ENCODE measurements at regions not wholly inside any gene's neighbourhood (a gene's known extent, or its start where the extent isn't known, plus 50 kb on each side); places are given as distances from the start of the nearest gene placed in this dataset.

- intact Hi-C loops (cut with DNase I), result no loop called here
- Histone ChIP-seq H3K4me3 (no peak overlapping the region), H3K27me3 (no peaks in the 10 kb centered on the region), H3K36me3 (no peaks in the 10 kb centered on the region), H3K4me1 (ENCODE audit: insufficient read depth) (no peaks in the 10 kb centered on the region), H3K9me3 (no peaks in the 10 kb centered on the region), H3K27ac (no peak overlapping the region)
- 81 to 85% (median 84%) methylated on average over 7 of the region's 7 CpGs for WGBS, 3 donors
- DNase-seq, result no peak
- TF ChIP-seq EP300 (IDR thresholded peaks at IDR 0.05), result no peak
- no peak for TF ChIP-seq CTCF (IDR thresholded peaks at IDR 0.05)
- no peak for TF ChIP-seq POLR2A (IDR thresholded peaks at IDR 0.05)
These were observed 207.1 kb downstream of the MAFB start for GRCh38 chr20:40481743-40482458.

GRCh38 chr20:40481337-40481736, 207.7 kb downstream of the MAFB start:
- no peaks in the 10 kb centered on the region for H3K27me3 ChIP-seq
- no peaks in the 10 kb centered on the region for H3K4me1 ChIP-seq (ENCODE audit: insufficient read depth)
- no peak overlapping the region for H3K4me3 ChIP-seq
- H3K27ac ChIP-seq, result no peak overlapping the region
- H3K9me3 ChIP-seq, result no peaks in the 10 kb centered on the region
- no peak for DNase-seq
- TF ChIP-seq EP300 (IDR thresholded peaks at IDR 0.05) (no peak), CTCF (IDR thresholded peaks at IDR 0.05) (no peak), POLR2A (IDR thresholded peaks at IDR 0.05) (no peak)
- intact Hi-C loops (cut with DNase I), result no loop called here
- no peaks in the 10 kb centered on the region for H3K36me3 ChIP-seq

- Histone ChIP-seq H3K27me3 (no peaks in the 10 kb centered on the region), H3K4me3 (no peak overlapping the region), H3K4me1 (ENCODE audit: insufficient read depth) (no peaks in the 10 kb centered on the region), H3K9me3 (no peaks in the 10 kb centered on the region), H3K27ac (no peak overlapping the region), H3K36me3 (no peaks in the 10 kb centered on the region)
- no peak for DNase-seq
- no peak for TF ChIP-seq EP300 (IDR thresholded peaks at IDR 0.05)
- no peak for TF ChIP-seq CTCF (IDR thresholded peaks at IDR 0.05)
- no peak for TF ChIP-seq POLR2A (IDR thresholded peaks at IDR 0.05)
- WGBS, 3 donors, result 62 to 70% (median 63%) methylated on average over 3 of the region's 3 CpGs
- intact Hi-C loops (cut with DNase I), result no loop called here
These were observed 211.2 kb downstream of the MAFB start for GRCh38 chr20:40477805-40478204.

GRCh38 chr20:40476461-40476860, 212.6 kb downstream of the MAFB start:
- 82 to 90% (median 86%) methylated on average over 3 of the region's 3 CpGs for WGBS, 3 donors

More at GRCh38 chr20:40476461-40476860, 212.6 kb downstream of the MAFB start:
- intact Hi-C loops (cut with DNase I), result no loop called here
- H3K4me3 ChIP-seq, result no peak overlapping the region
- no peaks in the 10 kb centered on the region for H3K4me1 ChIP-seq (ENCODE audit: insufficient read depth)
- no peak overlapping the region for H3K27ac ChIP-seq
- no peak for DNase-seq
- TF ChIP-seq POLR2A (IDR thresholded peaks at IDR 0.05), result no peak
- no peak for TF ChIP-seq CTCF (IDR thresholded peaks at IDR 0.05)
- no peak for TF ChIP-seq EP300 (IDR thresholded peaks at IDR 0.05)
- H3K9me3 ChIP-seq, result no peaks in the 10 kb centered on the region
- no peaks in the 10 kb centered on the region for H3K36me3 ChIP-seq
- no peaks in the 10 kb centered on the region for H3K27me3 ChIP-seq

Measured in ovary (tissue), 7 donors.